ENCODE measurements at regions not wholly inside any gene's neighbourhood (a gene's known extent, or its start where the extent isn't known, plus 50 kb on each side); places are given as distances from the start of the nearest gene placed in this dataset.

- DNase-seq = peak; percentile 58
- no peaks in the 10 kb centered on the region for H3K27me3 ChIP-seq (ENCODE audit: control insufficient read depth, insufficient read depth, low read length, poor library complexity, severe bottlenecking)
- H3K4me1 ChIP-seq (ENCODE audit: control insufficient read depth, insufficient read depth, low read length) = peaks cover 14% of the 10 kb centered on the region
- H3K27ac ChIP-seq (ENCODE audit: low read depth, low read length) = no peak overlapping the region
- Mint-ChIP-seq H3K27ac (peak overlapping the region; percentile 19), H3K4me3 (no peak overlapping the region), H3K36me3 (ENCODE audit: low read depth) (no peaks in the 10 kb centered on the region), H3K4me1 (peaks cover 38% of the 10 kb centered on the region), H3K27me3 (ENCODE audit: insufficient read depth) (no peaks in the 10 kb centered on the region), H3K9me3 (no peaks in the 10 kb centered on the region)
- H3K9ac ChIP-seq (ENCODE audit: extremely low read depth, low read length, poor library complexity, severe bottlenecking) = no peak overlapping the region
- peak; percentile 83 for TF ChIP-seq CTCF (conservative IDR thresholded peaks at IDR 0.05)
- H3K4me3 ChIP-seq (ENCODE audit: low read length) = no peak overlapping the region
- H3K36me3 ChIP-seq (ENCODE audit: control insufficient read depth, insufficient read depth, low read length) = no peaks in the 10 kb centered on the region
- WGBS, 2 experiments (ENCODE audit: insufficient coverage in 1 of 2, insufficient read length in 1 of 2) = 61 to 71% methylated on average over 2 of the region's 2 CpGs
- H3K9me3 ChIP-seq (ENCODE audit: control insufficient read depth, low read length) = no peaks in the 10 kb centered on the region
Observed at GRCh38 chr12:46661110-46661845, 164.5 kb downstream of the SLC38A4 start.

- Histone ChIP-seq H3K4me3 (ENCODE audit: low read length) (no peak overlapping the region), H3K9ac (ENCODE audit: extremely low read depth, low read length, poor library complexity, severe bottlenecking) (no peak overlapping the region), H3K4me1 (ENCODE audit: control insufficient read depth, insufficient read depth, low read length) (peaks cover 14% of the 10 kb centered on the region), H3K27ac (ENCODE audit: low read depth, low read length) (no peak overlapping the region), H3K27me3 (ENCODE audit: control insufficient read depth, insufficient read depth, low read length, poor library complexity, severe bottlenecking) (no peaks in the 10 kb centered on the region), H3K36me3 (ENCODE audit: control insufficient read depth, insufficient read depth, low read length) (no peaks in the 10 kb centered on the region), H3K9me3 (ENCODE audit: control insufficient read depth, low read length) (no peaks in the 10 kb centered on the region)
- no peak for DNase-seq
- no peak for TF ChIP-seq CTCF (conservative IDR thresholded peaks at IDR 0.05)
- 94% methylated on average over 2 to 5 of the region's 5 CpGs for WGBS, 2 experiments (ENCODE audit: insufficient coverage in 1 of 2, insufficient read length in 1 of 2)
- Mint-ChIP-seq H3K4me3 (no peak overlapping the region), H3K4me1 (peaks cover 38% of the 10 kb centered on the region), H3K27ac (no peak overlapping the region), H3K9me3 (no peaks in the 10 kb centered on the region), H3K36me3 (ENCODE audit: low read depth) (no peaks in the 10 kb centered on the region), H3K27me3 (ENCODE audit: insufficient read depth) (no peaks in the 10 kb centered on the region)
Observed at GRCh38 chr12:46660719-46661109, 165.1 kb downstream of the SLC38A4 start.

- no peaks in the 10 kb centered on the region for H3K9me3 ChIP-seq (ENCODE audit: control insufficient read depth, low read length)
- no peak for TF ChIP-seq CTCF (conservative IDR thresholded peaks at IDR 0.05)
- no peak overlapping the region for H3K27ac Mint-ChIP-seq
- no peaks in the 10 kb centered on the region for H3K36me3 Mint-ChIP-seq (ENCODE audit: low read depth)
- no peaks in the 10 kb centered on the region for H3K36me3 ChIP-seq (ENCODE audit: control insufficient read depth, insufficient read depth, low read length)
- no peak overlapping the region for H3K4me3 ChIP-seq (ENCODE audit: low read length)
- H3K27ac ChIP-seq (ENCODE audit: low read depth, low read length) = no peak overlapping the region
- DNase-seq = no peak
- H3K4me1 Mint-ChIP-seq = peaks cover 38% of the 10 kb centered on the region
- H3K9me3 Mint-ChIP-seq = no peaks in the 10 kb centered on the region
- no peaks in the 10 kb centered on the region for H3K27me3 Mint-ChIP-seq (ENCODE audit: insufficient read depth)
- H3K27me3 ChIP-seq (ENCODE audit: control insufficient read depth, insufficient read depth, low read length, poor library complexity, severe bottlenecking) = no peaks in the 10 kb centered on the region
- 88% methylated on average over 1 of the region's 1 CpG; no CpG with 5 or more reads in 1 of the 2 experiments for WGBS, 2 experiments (ENCODE audit: insufficient coverage in 1 of 2, insufficient read length in 1 of 2)
- no peak overlapping the region for H3K9ac ChIP-seq (ENCODE audit: extremely low read depth, low read length, poor library complexity, severe bottlenecking)
- H3K4me3 Mint-ChIP-seq = no peak overlapping the region
- peaks cover 13% of the 10 kb centered on the region for H3K4me1 ChIP-seq (ENCODE audit: control insufficient read depth, insufficient read depth, low read length)
Observed at GRCh38 chr12:46660276-46660675, 165.5 kb downstream of the SLC38A4 start.
